ENCODE measurements at regions not wholly inside any gene's neighbourhood (a gene's known extent, or its start where the extent isn't known, plus 50 kb on each side); places are given as distances from the start of the nearest gene placed in this dataset.

- TF ChIP-seq, protein P1, sequence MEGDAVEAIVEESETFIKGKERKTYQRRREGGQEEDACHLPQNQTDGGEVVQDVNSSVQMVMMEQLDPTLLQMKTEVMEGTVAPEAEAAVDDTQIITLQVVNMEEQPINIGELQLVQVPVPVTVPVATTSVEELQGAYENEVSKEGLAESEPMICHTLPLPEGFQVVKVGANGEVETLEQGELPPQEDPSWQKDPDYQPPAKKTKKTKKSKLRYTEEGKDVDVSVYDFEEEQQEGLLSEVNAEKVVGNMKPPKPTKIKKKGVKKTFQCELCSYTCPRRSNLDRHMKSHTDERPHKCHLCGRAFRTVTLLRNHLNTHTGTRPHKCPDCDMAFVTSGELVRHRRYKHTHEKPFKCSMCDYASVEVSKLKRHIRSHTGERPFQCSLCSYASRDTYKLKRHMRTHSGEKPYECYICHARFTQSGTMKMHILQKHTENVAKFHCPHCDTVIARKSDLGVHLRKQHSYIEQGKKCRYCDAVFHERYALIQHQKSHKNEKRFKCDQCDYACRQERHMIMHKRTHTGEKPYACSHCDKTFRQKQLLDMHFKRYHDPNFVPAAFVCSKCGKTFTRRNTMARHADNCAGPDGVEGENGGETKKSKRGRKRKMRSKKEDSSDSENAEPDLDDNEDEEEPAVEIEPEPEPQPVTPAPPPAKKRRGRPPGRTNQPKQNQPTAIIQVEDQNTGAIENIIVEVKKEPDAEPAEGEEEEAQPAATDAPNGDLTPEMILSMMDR (IDR thresholded peaks at IDR 0.05 in 4 of 5, conservative IDR thresholded peaks at IDR 0.05 in 1 of 5), result no peak
- no peak for TF ChIP-seq POLR2A (IDR thresholded peaks at IDR 0.05)
These were observed 185.9 kb upstream of the SPHKAP start for GRCh38 chr2:228367356-228367755.
